Bronchial epithelial cell (primary cell): ENCODE measurements at regions not wholly inside any gene's neighbourhood (a gene's known extent, or its start where the extent isn't known, plus 50 kb on each side); places are given as distances from the start of the nearest gene placed in this dataset.
"Not testable (repeated sequence)": the region's sequence is repeated elsewhere in the genome, so short reads cannot be mapped to it uniquely, and the experiment has no call there.

Source experiments
- DNase-seq: peaks from one replicate; pipeline ENCODE4 v3.0.0-alpha.2; 2010; ENCODE audit warnings: low read depth
- FAIRE-seq: peaks from 2 replicates; lab custom pipeline; 2011; peaks lifted over from hg19 to GRCh38; lab: Jason Lieb, UNC
- H3K27me3 ChIP-seq: 2 replicates; pipeline ENCODE4 v1.5.1; 2011; ENCODE audit warnings: low read length; ENCODE audit not compliant: control insufficient read depth, insufficient read depth
- H3K36me3 ChIP-seq: 2 replicates; pipeline ENCODE4 v1.5.1; 2011; ENCODE audit warnings: low read length; ENCODE audit not compliant: control insufficient read depth, insufficient read depth
- H3K4me3 ChIP-seq: 2 replicates; pipeline ENCODE4 v1.5.1; 2011; ENCODE audit warnings: mild to moderate bottlenecking, low read depth, low read length, control low read depth
- CTCF ChIP-seq: IDR thresholded peaks from 2 replicates; pipeline ENCODE4 v1.5.1; 2011; ENCODE audit warnings: mild to moderate bottlenecking, moderate library complexity, low read length, control low read depth, inconsistent platforms; ENCODE audit not compliant: insufficient read depth, severe bottlenecking

- H3K36me3 ChIP-seq: no peaks in the 10 kb centered on the region
- H3K4me3 ChIP-seq: no peak overlapping the region
- H3K27me3 ChIP-seq: no peaks in the 10 kb centered on the region
- TF ChIP-seq CTCF: no peak
- FAIRE-seq (no peak), DNase-seq (peak; percentile 18)
These were observed 94.3 kb upstream of the PABPC3 start for GRCh38 chr13:25001476-25002206.

- H3K36me3 ChIP-seq, H3K27me3 ChIP-seq, H3K4me3 ChIP-seq, FAIRE-seq: not testable (repeated sequence)
- peak; percentile 21 for TF ChIP-seq CTCF
- peak; percentile 59 for DNase-seq
These were observed 93.6 kb upstream of the PABPC3 start for GRCh38 chr13:25002311-25002710.

- not testable (repeated sequence) for H3K36me3 ChIP-seq, H3K27me3 ChIP-seq, FAIRE-seq
These were observed 91.4 kb upstream of the PABPC3 start for GRCh38 chr13:25004489-25004888.

GRCh38 chr13:25005050-25005497 is 90.9 kb upstream of the PABPC3 start:
- peak; percentile 28 for DNase-seq
- FAIRE-seq, H3K4me3 ChIP-seq, H3K36me3 ChIP-seq, H3K27me3 ChIP-seq: not testable (repeated sequence)
- TF ChIP-seq CTCF: peak; percentile 4

More at GRCh38 chr13:25004489-25004888, 91.4 kb upstream of the PABPC3 start:
- DNase-seq, H3K4me3 ChIP-seq: not testable (repeated sequence)

- H3K27me3 ChIP-seq, DNase-seq, H3K36me3 ChIP-seq, H3K4me3 ChIP-seq, FAIRE-seq: not testable (repeated sequence)
These were observed 88.5 kb upstream of the PABPC3 start for GRCh38 chr13:25007389-25007788.

- H3K36me3 ChIP-seq, H3K27me3 ChIP-seq, DNase-seq, H3K4me3 ChIP-seq: not testable (repeated sequence)
- FAIRE-seq: peak; percentile 32
These were observed 81.5 kb upstream of the PABPC3 start for GRCh38 chr13:25014398-25014973.

- FAIRE-seq: not testable (repeated sequence)
These were observed 78.8 kb upstream of the PABPC3 start for GRCh38 chr13:25017176-25017575.

GRCh38 chr13:25017808-25018728 is 77.9 kb upstream of the PABPC3 start:
- DNase-seq, FAIRE-seq: not testable (repeated sequence)

More at GRCh38 chr13:25017176-25017575, 78.8 kb upstream of the PABPC3 start:
- H3K36me3 ChIP-seq, H3K27me3 ChIP-seq, DNase-seq, H3K4me3 ChIP-seq: not testable (repeated sequence)

More at GRCh38 chr13:25017808-25018728, 77.9 kb upstream of the PABPC3 start:
- H3K4me3 ChIP-seq, H3K36me3 ChIP-seq, H3K27me3 ChIP-seq: not testable (repeated sequence)
